ENCODE measurements at regions not wholly inside any gene's neighbourhood (a gene's known extent, or its start where the extent isn't known, plus 50 kb on each side); places are given as distances from the start of the nearest gene placed in this dataset.

- peaks cover 0 to 7% (median 2%) of the 10 kb centered on the region in 7 donors for H3K9me3 Mint-ChIP-seq
- Histone ChIP-seq H3K9ac (ENCODE audit: insufficient read depth, low read length, poor library complexity, severe bottlenecking) (no peak overlapping the region), H3K27me3 (ENCODE audit: control insufficient read depth in 2 of 2, insufficient read depth in 2 of 2, low read length in 2 of 2) (no peaks in the 10 kb centered on the region), H3K9me3 (replicated peaks in 1 of 2; ENCODE audit: control insufficient read depth in 1 of 2, insufficient read depth in 1 of 2, low read length in 2 of 2) (peaks cover 5% of the 10 kb centered on the region in 2 donors), H3K36me3 (replicated peaks in 1 of 2; ENCODE audit: control insufficient read depth in 1 of 2, insufficient read depth in 2 of 2, low read length in 2 of 2) (no peaks in the 10 kb centered on the region), H3K4me1 (ENCODE audit: control insufficient read depth in 1 of 2, insufficient read depth in 2 of 2, low read length in 2 of 2) (no peaks in the 10 kb centered on the region), H4K20me1 (ENCODE audit: insufficient read depth, low read length) (no peaks in the 10 kb centered on the region), H2AFZ (ENCODE audit: insufficient read depth, low read depth, low read length, poor library complexity, severe bottlenecking) (no peak overlapping the region), H3K27ac (ENCODE audit: low read depth in 1 of 2, low read length in 2 of 2) (no peak overlapping the region), H3K4me2 (replicated peaks; ENCODE audit: extremely low read depth, low read length, poor library complexity, severe bottlenecking) (no peak overlapping the region), H3K4me3 (replicated peaks in 1 of 3; ENCODE audit: low read depth in 2 of 3, low read length in 3 of 3) (no peak overlapping the region), H3K79me2 (ENCODE audit: insufficient read depth, low read length) (no peaks in the 10 kb centered on the region)
- no peak for DNase-seq
- no peak overlapping the region for H3K4me3 Mint-ChIP-seq
- 83% methylated on average over 1 of the region's 5 CpGs for WGBS (ENCODE audit: insufficient coverage)
- H3K27ac Mint-ChIP-seq: no peak overlapping the region
- no peaks in the 10 kb centered on the region for H3K36me3 Mint-ChIP-seq
- intact Hi-C loops (cut with micrococcal nuclease): no loop called here
- peaks cover 0 to 1% (median 0%) of the 10 kb centered on the region in 3 donors for H3K27me3 Mint-ChIP-seq (ENCODE audit: low read depth in 3 of 3)
- no peaks in the 10 kb centered on the region for H3K4me1 Mint-ChIP-seq
- TF ChIP-seq CTCF (IDR thresholded peaks at IDR 0.05): no peak
Observed at GRCh38 chr7:10770176-10770575, 203.5 kb upstream of the PHF14 start.

GRCh38 chr7:10773430-10773829 lies 200.2 kb upstream of the PHF14 start:
- Histone ChIP-seq H3K4me2 (replicated peaks; ENCODE audit: extremely low read depth, low read length, poor library complexity, severe bottlenecking) (no peak overlapping the region), H3K79me2 (ENCODE audit: insufficient read depth, low read length) (no peaks in the 10 kb centered on the region), H3K4me1 (ENCODE audit: control insufficient read depth in 1 of 2, insufficient read depth in 2 of 2, low read length in 2 of 2) (no peaks in the 10 kb centered on the region), H4K20me1 (ENCODE audit: insufficient read depth, low read length) (no peaks in the 10 kb centered on the region), H2AFZ (ENCODE audit: insufficient read depth, low read depth, low read length, poor library complexity, severe bottlenecking) (no peak overlapping the region), H3K9ac (ENCODE audit: insufficient read depth, low read length, poor library complexity, severe bottlenecking) (no peak overlapping the region), H3K27me3 (ENCODE audit: control insufficient read depth in 2 of 2, insufficient read depth in 2 of 2, low read length in 2 of 2) (no peaks in the 10 kb centered on the region), H3K9me3 (replicated peaks in 1 of 2; ENCODE audit: control insufficient read depth in 1 of 2, insufficient read depth in 1 of 2, low read length in 2 of 2) (peaks cover 5 to 6% of the 10 kb centered on the region in 2 donors), H3K36me3 (replicated peaks in 1 of 2; ENCODE audit: control insufficient read depth in 1 of 2, insufficient read depth in 2 of 2, low read length in 2 of 2) (no peaks in the 10 kb centered on the region), H3K27ac (ENCODE audit: low read depth in 1 of 2, low read length in 2 of 2) (no peak overlapping the region), H3K4me3 (replicated peaks in 1 of 3; ENCODE audit: low read depth in 2 of 3, low read length in 3 of 3) (no peak overlapping the region)
- no peaks in the 10 kb centered on the region for H3K36me3 Mint-ChIP-seq
- no peak overlapping the region for H3K27ac Mint-ChIP-seq
- peaks cover 0 to 1% (median 0%) of the 10 kb centered on the region in 3 donors for H3K27me3 Mint-ChIP-seq (ENCODE audit: low read depth in 3 of 3)
- DNase-seq: no peak
- no peak overlapping the region for H3K4me3 Mint-ChIP-seq
- no CpG with 5 or more reads among the region's 3 CpGs for WGBS (ENCODE audit: insufficient coverage)
- no peak for TF ChIP-seq CTCF (IDR thresholded peaks at IDR 0.05)
- no peaks in the 10 kb centered on the region for H3K4me1 Mint-ChIP-seq
- intact Hi-C loops (cut with micrococcal nuclease): no loop called here
- peaks cover 0 to 5% (median 2%) of the 10 kb centered on the region in 7 donors for H3K9me3 Mint-ChIP-seq
